Hepatocyte (in vitro differentiated cells): ENCODE measurements at regions not wholly inside any gene's neighbourhood (a gene's known extent, or its start where the extent isn't known, plus 50 kb on each side); places are given as distances from the start of the nearest gene placed in this dataset.

Experiments used
- DNase-seq: peaks from one replicate; pipeline ENCODE4 v3.0.0-alpha.2; 2016; ENCODE audit warnings: low spot score
- H2AFZ ChIP-seq: fragments of 200-600 bp; sonication (generic); 2 replicates; pipeline ENCODE4 v1.6.0; 2016; ENCODE audit warnings: antibody characterized with exemption, mild to moderate bottlenecking
- H3K27ac ChIP-seq: fragments of 200-600 bp; sonication (generic); 2 replicates; pipeline ENCODE4 v1.5.1; 2016; ENCODE audit warnings: mild to moderate bottlenecking
- H3K27me3 ChIP-seq: fragments of 200-600 bp; sonication (generic); 2 replicates; pipeline ENCODE4 v1.6.1; 2016
- H3K36me3 ChIP-seq: fragments of 200-600 bp; sonication (generic); replicated peaks from 2 replicates; pipeline ENCODE4 v1.5.1; 2016; ENCODE audit warnings: low read depth; ENCODE audit not compliant: insufficient read depth
- H3K4me1 ChIP-seq: fragments of 200-600 bp; sonication (generic); 2 replicates; pipeline ENCODE4 v1.5.1; 2016; ENCODE audit warnings: mild to moderate bottlenecking, moderate library complexity; ENCODE audit not compliant: insufficient read depth
- H3K4me2 ChIP-seq: fragments of 200-600 bp; sonication (generic); 2 replicates; pipeline ENCODE4 v1.6.0; 2016
- H3K4me3 ChIP-seq: fragments of 200-600 bp; sonication (generic); 2 replicates; pipeline ENCODE4 v1.5.1; 2016; ENCODE audit warnings: mild to moderate bottlenecking
- H3K79me2 ChIP-seq: fragments of 200-600 bp; sonication (generic); 2 replicates; pipeline ENCODE4 v1.6.0; 2017; ENCODE audit warnings: mild to moderate bottlenecking
- H3K9me2 ChIP-seq: fragments of 200-600 bp; sonication (generic); replicated peaks from 2 replicates; pipeline ENCODE4 v1.6.0; 2017; ENCODE audit warnings: mild to moderate bottlenecking; ENCODE audit not compliant: insufficient read depth
- H3K9me3 ChIP-seq: fragments of 200-600 bp; sonication (generic); 2 replicates; pipeline ENCODE4 v1.5.1; 2016; ENCODE audit warnings: low read depth, mild to moderate bottlenecking
- H4K20me1 ChIP-seq: fragments of 200-600 bp; sonication (generic); 2 replicates; pipeline ENCODE4 v1.6.0; 2016; ENCODE audit warnings: mild to moderate bottlenecking; ENCODE audit not compliant: insufficient read depth, poor library complexity, severe bottlenecking
- CTCF ChIP-seq: fragments of 200-600 bp; sonication (generic); IDR thresholded peaks from 2 replicates; pipeline ENCODE4 v1.5.1; 2016; ENCODE audit warnings: antibody characterized with exemption, mild to moderate bottlenecking; ENCODE audit not compliant: poor library complexity
- EZH2 ChIP-seq: fragments of 200-600 bp; sonication (generic); IDR thresholded peaks from 2 replicates; pipeline ENCODE4 v1.6.1; 2016; ENCODE audit warnings: antibody characterized with exemption, mild to moderate bottlenecking, borderline replicate concordance
- EZH2phosphoT487 ChIP-seq: fragments of 200-600 bp; sonication (generic); IDR thresholded peaks from one replicate; pipeline ENCODE4 v1.6.1; 2018; ENCODE audit warnings: antibody characterized with exemption, mild to moderate bottlenecking, low read depth, moderate library complexity; ENCODE audit not compliant: unreplicated experiment, severe bottlenecking
- WGBS: methylation state at CpG from one replicate; pipeline ENCODE4 v1.1.6; 2016; ENCODE audit warnings: low lambda C conversion rate; ENCODE audit errors: missing lambda C conversion rate; 5-methylcytosine and 5-hydroxymethylcytosine counted together

- H3K4me1 ChIP-seq, result no peaks in the 10 kb centered on the region
- no peak for DNase-seq
- H3K4me3 ChIP-seq, result no peak overlapping the region
- no peaks in the 10 kb centered on the region for H3K36me3 ChIP-seq
- no peaks in the 10 kb centered on the region for H3K79me2 ChIP-seq
- H3K27me3 ChIP-seq, result no peaks in the 10 kb centered on the region
- no peak overlapping the region for H3K4me2 ChIP-seq
- H4K20me1 ChIP-seq, result no peaks in the 10 kb centered on the region
- H3K9me3 ChIP-seq, result no peaks in the 10 kb centered on the region
- TF ChIP-seq EZH2phosphoT487 (no peak), EZH2 (no peak), CTCF (no peak)
- WGBS, result 81% methylated on average over 1 of the region's 1 CpG
- H2AFZ ChIP-seq, result no peak overlapping the region
- no peaks in the 10 kb centered on the region for H3K9me2 ChIP-seq
- no peak overlapping the region for H3K27ac ChIP-seq
Observed at GRCh38 chr7:13166801-13167200, 479.4 kb downstream of the ARL4A start.

GRCh38 chr7:13169356-13169755 is 481.9 kb downstream of the ARL4A start:
- no peak for DNase-seq
- WGBS, result 78% methylated on average over 3 of the region's 3 CpGs
- Histone ChIP-seq H3K4me2 (no peak overlapping the region), H3K9me2 (no peaks in the 10 kb centered on the region), H3K27ac (no peak overlapping the region), H2AFZ (no peak overlapping the region), H3K4me3 (no peak overlapping the region), H3K79me2 (no peaks in the 10 kb centered on the region), H3K9me3 (no peaks in the 10 kb centered on the region), H3K36me3 (no peaks in the 10 kb centered on the region), H4K20me1 (no peaks in the 10 kb centered on the region), H3K27me3 (no peaks in the 10 kb centered on the region), H3K4me1 (no peaks in the 10 kb centered on the region)
- TF ChIP-seq EZH2, result no peak
- TF ChIP-seq EZH2phosphoT487, result no peak
- TF ChIP-seq CTCF, result no peak

- Histone ChIP-seq H3K27me3 (no peaks in the 10 kb centered on the region), H2AFZ (no peak overlapping the region), H4K20me1 (no peaks in the 10 kb centered on the region), H3K4me3 (no peak overlapping the region), H3K4me2 (peak overlapping the region; percentile 30), H3K4me1 (peaks cover 7% of the 10 kb centered on the region), H3K9me3 (no peaks in the 10 kb centered on the region), H3K79me2 (no peaks in the 10 kb centered on the region), H3K36me3 (no peaks in the 10 kb centered on the region), H3K9me2 (no peaks in the 10 kb centered on the region), H3K27ac (no peak overlapping the region)
- no peak for TF ChIP-seq CTCF
- TF ChIP-seq EZH2phosphoT487, result no peak
- no peak for TF ChIP-seq EZH2
- 70% methylated on average over 1 of the region's 1 CpG for WGBS
- DNase-seq, result no peak
Observed at GRCh38 chr7:13174991-13175390, 487.6 kb downstream of the ARL4A start.

GRCh38 chr7:13179011-13179582 is 491.7 kb downstream of the ARL4A start:
- DNase-seq, result no peak
- Histone ChIP-seq H3K9me2 (no peaks in the 10 kb centered on the region), H3K9me3 (no peaks in the 10 kb centered on the region), H2AFZ (no peak overlapping the region), H3K27ac (no peak overlapping the region), H3K4me1 (peaks cover 8% of the 10 kb centered on the region), H3K36me3 (no peaks in the 10 kb centered on the region), H3K79me2 (no peaks in the 10 kb centered on the region), H3K4me2 (no peak overlapping the region), H3K4me3 (no peak overlapping the region), H4K20me1 (no peaks in the 10 kb centered on the region), H3K27me3 (no peaks in the 10 kb centered on the region)
- TF ChIP-seq CTCF (peak; percentile 27), EZH2phosphoT487 (no peak)
- WGBS, result 75% methylated on average over 5 of the region's 5 CpGs
